ENCODE measurements at regions not wholly inside any gene's neighbourhood (a gene's known extent, or its start where the extent isn't known, plus 50 kb on each side); places are given as distances from the start of the nearest gene placed in this dataset.

GRCh38 chr10:43926875-43927406, 278.3 kb upstream of the ZNF32 start:
- H3K4me3 ChIP-seq (replicated peaks in 1 of 2; ENCODE audit: low read depth in 2 of 2, low read length in 2 of 2): no peak overlapping the region
- no peak for DNase-seq (ENCODE audit: low read depth in 2 of 2)
- no peak for TF ChIP-seq CTCF (IDR thresholded peaks at IDR 0.05; ENCODE audit: low read depth, low read length)

- no peak overlapping the region for H3K4me3 ChIP-seq (replicated peaks in 1 of 2; ENCODE audit: low read depth in 2 of 2, low read length in 2 of 2)
- no peak for DNase-seq (ENCODE audit: low read depth in 2 of 2)
- TF ChIP-seq CTCF (IDR thresholded peaks at IDR 0.05; ENCODE audit: low read depth, low read length): no peak
These were observed 277.7 kb upstream of the ZNF32 start for GRCh38 chr10:43926371-43926770.

GRCh38 chr10:43925793-43926192, 277.1 kb upstream of the ZNF32 start:
- no peak overlapping the region for H3K4me3 ChIP-seq (replicated peaks in 1 of 2; ENCODE audit: low read depth in 2 of 2, low read length in 2 of 2)
- no peak for DNase-seq (ENCODE audit: low read depth in 2 of 2)
- TF ChIP-seq CTCF (IDR thresholded peaks at IDR 0.05; ENCODE audit: low read depth, low read length): no peak

DNA sequence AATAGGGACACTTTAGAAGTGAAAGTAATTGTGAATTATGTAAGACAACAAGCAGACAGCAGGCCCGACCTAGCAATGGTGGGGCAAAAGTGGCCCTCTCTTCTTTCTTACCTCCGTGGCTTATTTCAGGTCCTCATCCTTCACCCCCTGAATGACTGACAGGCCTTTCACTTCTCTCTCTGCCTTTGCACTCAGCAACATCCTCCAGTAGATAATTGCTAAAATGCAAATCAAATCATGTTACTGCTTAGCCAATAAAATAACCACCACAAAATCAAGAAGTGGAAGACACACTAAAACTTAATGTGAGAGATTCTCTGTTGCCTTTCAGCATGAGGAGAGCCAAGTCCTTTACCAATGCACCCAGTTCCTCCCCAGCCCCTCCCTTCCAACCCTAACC, 274.6 kb upstream of the ZNF32 start:
- DNase-seq (ENCODE audit: low read depth in 2 of 2): no peak
- no peak for TF ChIP-seq CTCF (IDR thresholded peaks at IDR 0.05; ENCODE audit: low read depth, low read length)
- no peak overlapping the region for H3K4me3 ChIP-seq (replicated peaks in 1 of 2; ENCODE audit: low read depth in 2 of 2, low read length in 2 of 2)

DNA sequence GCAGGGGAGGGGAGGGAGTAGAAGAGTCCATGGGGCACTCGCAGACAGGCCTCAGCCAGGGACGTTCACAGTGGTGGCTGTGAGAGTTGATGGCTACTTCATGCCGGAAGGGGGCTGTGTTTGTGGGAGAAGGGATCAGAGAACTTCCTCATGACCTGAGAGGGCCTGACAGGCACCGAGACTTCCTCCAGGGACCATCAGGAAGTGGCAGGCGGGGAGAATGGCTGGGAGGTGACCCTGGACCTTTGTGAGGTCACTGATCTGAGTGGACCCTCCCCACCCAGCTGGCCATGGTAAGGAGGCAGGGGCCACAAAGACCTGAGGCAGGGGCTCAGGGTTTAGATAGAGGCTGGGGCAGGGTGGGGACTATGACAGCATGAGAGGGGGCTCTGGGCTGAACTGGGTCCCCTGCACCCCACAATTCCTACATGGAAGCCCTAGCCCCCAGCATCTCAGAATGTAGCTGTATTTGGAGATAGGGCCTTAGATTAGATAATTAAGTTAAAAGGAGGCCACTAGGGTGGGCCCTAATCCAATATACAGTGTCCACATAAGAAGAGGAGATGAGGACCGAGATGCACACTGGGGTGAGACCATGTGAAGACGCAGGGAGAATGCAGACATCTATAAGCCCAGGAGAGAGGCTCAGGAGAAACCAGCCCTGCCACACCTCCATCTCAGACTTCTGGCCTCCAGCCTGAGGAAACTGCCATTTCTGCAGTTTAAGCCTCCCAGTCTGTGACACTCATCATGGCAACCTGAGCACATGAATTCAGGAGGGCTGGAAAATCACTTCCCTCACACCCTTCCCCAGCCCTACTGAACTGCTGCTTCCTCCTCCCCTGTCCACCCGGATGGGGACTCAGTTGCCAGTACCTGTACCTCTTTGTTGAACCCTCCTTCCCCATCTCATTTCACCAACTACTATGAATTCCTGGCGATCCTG, 273.9 kb upstream of the ZNF32 start:
- H3K4me3 ChIP-seq (replicated peaks in 1 of 2; ENCODE audit: low read depth in 2 of 2, low read length in 2 of 2): no peak overlapping the region
- peak in 1 of 2 donors; percentile 17 for DNase-seq (ENCODE audit: low read depth in 2 of 2)
- no peak for TF ChIP-seq CTCF (IDR thresholded peaks at IDR 0.05; ENCODE audit: low read depth, low read length)

GRCh38 chr10:43921881-43922280, 273.2 kb upstream of the ZNF32 start:
- no peak overlapping the region for H3K4me3 ChIP-seq (replicated peaks in 1 of 2; ENCODE audit: low read depth in 2 of 2, low read length in 2 of 2)
- no peak for TF ChIP-seq CTCF (IDR thresholded peaks at IDR 0.05; ENCODE audit: low read depth, low read length)
- no peak for DNase-seq (ENCODE audit: low read depth in 2 of 2)

Data from cardiac fibroblast (primary cell).